Keratinocyte (primary cell): ENCODE measurements at regions not wholly inside any gene's neighbourhood (a gene's known extent, or its start where the extent isn't known, plus 50 kb on each side); places are given as distances from the start of the nearest gene placed in this dataset.

Experiments used
- DNase-seq: peaks from one replicate; pipeline ENCODE4 v3.0.0-alpha.2; 2011; ENCODE audit warnings: low read depth, missing footprints, low spot score
- FAIRE-seq: peaks from 2 replicates; lab custom pipeline; 2011; peaks lifted over from hg19 to GRCh38; lab: Jason Lieb, UNC
- H2AFZ ChIP-seq: 2 replicates; pipeline ENCODE4 v1.6.0; 2012; ENCODE audit warnings: low read length, control low read depth, inconsistent platforms; ENCODE audit not compliant: control insufficient read depth
- H3K27ac ChIP-seq: 2 replicates; pipeline ENCODE4 v1.5.1; 2011; ENCODE audit warnings: low read length; ENCODE audit not compliant: control insufficient read depth, insufficient read depth
- H3K27me3 ChIP-seq: 3 replicates; pipeline ENCODE4 v1.6.0; 2011; ENCODE audit warnings: low read length; ENCODE audit not compliant: control insufficient read depth, insufficient read depth; ENCODE audit errors: extremely low read depth
- H3K36me3 ChIP-seq, 2 experiments: 2 replicates in 1 of 2; 3 replicates in 1 of 2; pipeline ENCODE4 v1.5.1; 2011; ENCODE audit warnings: low read length in 2 of 2, mild to moderate bottlenecking in 1 of 2; ENCODE audit not compliant: control insufficient read depth in 2 of 2, insufficient read depth in 2 of 2; ENCODE audit errors: extremely low read depth in 1 of 2
- H3K4me1 ChIP-seq: 3 replicates; pipeline ENCODE4 v1.5.1; 2011; ENCODE audit warnings: low read length; ENCODE audit not compliant: control insufficient read depth, insufficient read depth; ENCODE audit errors: extremely low read depth
- H3K4me2 ChIP-seq: 3 replicates; pipeline ENCODE4 v1.6.0; 2011; ENCODE audit warnings: low read depth, low read length; ENCODE audit not compliant: control insufficient read depth, insufficient read depth; ENCODE audit errors: extremely low read depth
- H3K4me3 ChIP-seq, 3 experiments: fragments of 200-600 bp in 1 of 3; sonication (generic) in 1 of 3; 2 replicates in 2 of 3; 3 replicates in 1 of 3; pipeline ENCODE4 v1.5.1; 2011 to 2016; ENCODE audit warnings: low read length in 3 of 3, mild to moderate bottlenecking in 3 of 3, control low read depth in 2 of 3, inconsistent platforms in 1 of 3, low read depth in 1 of 3, mixed read lengths in 1 of 3, mixed run types in 1 of 3, moderate library complexity in 1 of 3; ENCODE audit not compliant: control insufficient read depth in 2 of 3, insufficient read depth in 2 of 3; ENCODE audit errors: extremely low read depth in 1 of 3
- H3K79me2 ChIP-seq: 2 replicates; pipeline ENCODE4 v1.6.0; 2012; ENCODE audit warnings: low read length; ENCODE audit not compliant: control insufficient read depth, insufficient read depth
- H3K9ac ChIP-seq: 3 replicates; pipeline ENCODE4 v1.6.0; 2011; ENCODE audit warnings: low read length; ENCODE audit not compliant: control insufficient read depth, insufficient read depth; ENCODE audit errors: extremely low read depth
- H3K9me1 ChIP-seq: 3 replicates; pipeline ENCODE4 v1.6.0; 2011; ENCODE audit warnings: low read length; ENCODE audit not compliant: control insufficient read depth, insufficient read depth; ENCODE audit errors: extremely low read depth
- H3K9me3 ChIP-seq: 2 replicates; pipeline ENCODE4 v1.5.1; 2012; ENCODE audit warnings: low read depth, low read length; ENCODE audit not compliant: control insufficient read depth
- H4K20me1 ChIP-seq: 3 replicates; pipeline ENCODE4 v1.6.0; 2011; ENCODE audit warnings: low read length; ENCODE audit not compliant: control insufficient read depth, insufficient read depth; ENCODE audit errors: extremely low read depth
- CTCF ChIP-seq, 3 experiments: IDR thresholded peaks in 1 of 3; conservative IDR thresholded peaks in 1 of 3; optimal IDR thresholded peaks in 1 of 3; 2 replicates in 2 of 3; 3 replicates in 1 of 3; pipeline versions ENCODE3 to v1.5.1; 2011; ENCODE audit warnings: low read length in 3 of 3, mild to moderate bottlenecking in 3 of 3, moderate library complexity in 2 of 3, control low read depth in 1 of 3, inconsistent platforms in 1 of 3; ENCODE audit not compliant: insufficient read depth in 2 of 3; ENCODE audit errors: extremely low read depth in 1 of 3
- EZH2 ChIP-seq: IDR thresholded peaks from one replicate; pipeline ENCODE4 v1.6.1; 2012; ENCODE audit warnings: inconsistent platforms, mild to moderate bottlenecking, low read length, moderate library complexity
- dilution Hi-C: fragments of 300-500 bp; cut with MboI; formaldehyde crosslinking; loops from one replicate; pipeline ENCODE4 v1.7.0; 2020; ENCODE audit warnings: low sequenced_read_pairs; ENCODE audit not compliant: extremely low pct_ligation_motif_present

DNA sequence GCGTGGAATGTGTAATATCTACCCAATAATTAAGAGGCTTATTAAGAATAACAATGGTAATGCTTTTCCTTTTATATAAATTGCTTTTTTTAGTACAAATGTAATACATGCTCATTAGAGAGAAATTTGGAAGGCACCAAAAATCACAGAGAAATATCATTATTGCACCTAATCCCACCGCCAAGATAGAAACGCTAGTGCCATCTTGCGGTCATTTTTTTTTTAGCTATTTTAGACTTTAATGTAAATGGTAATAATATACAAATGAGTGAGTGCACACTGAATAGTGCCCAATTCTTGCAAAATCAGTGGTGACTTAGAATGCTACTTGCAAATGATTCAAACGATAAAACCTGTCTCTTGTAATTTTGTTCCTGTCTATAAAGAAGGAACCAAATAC, 576.8 kb upstream of the TMEM132C start:
- H3K4me3 ChIP-seq, result no peak overlapping the region
- TF ChIP-seq EZH2, result no peak
- H3K4me1 ChIP-seq, result no peaks in the 10 kb centered on the region
- H3K27ac ChIP-seq, result no peak overlapping the region
- dilution Hi-C loops, result no loop called here
- no peaks in the 10 kb centered on the region for H3K79me2 ChIP-seq
- DNase-seq, result no peak
- H2AFZ ChIP-seq, result no peak overlapping the region
- no peaks in the 10 kb centered on the region for H3K27me3 ChIP-seq
- no peaks in the 10 kb centered on the region for H3K9me3 ChIP-seq
- H4K20me1 ChIP-seq, result no peaks in the 10 kb centered on the region
- no peaks in the 10 kb centered on the region for H3K9me1 ChIP-seq
- no peaks in the 10 kb centered on the region for H3K36me3 ChIP-seq
- no peak for FAIRE-seq
- H3K4me2 ChIP-seq, result no peak overlapping the region
- no peak overlapping the region for H3K9ac ChIP-seq

DNA sequence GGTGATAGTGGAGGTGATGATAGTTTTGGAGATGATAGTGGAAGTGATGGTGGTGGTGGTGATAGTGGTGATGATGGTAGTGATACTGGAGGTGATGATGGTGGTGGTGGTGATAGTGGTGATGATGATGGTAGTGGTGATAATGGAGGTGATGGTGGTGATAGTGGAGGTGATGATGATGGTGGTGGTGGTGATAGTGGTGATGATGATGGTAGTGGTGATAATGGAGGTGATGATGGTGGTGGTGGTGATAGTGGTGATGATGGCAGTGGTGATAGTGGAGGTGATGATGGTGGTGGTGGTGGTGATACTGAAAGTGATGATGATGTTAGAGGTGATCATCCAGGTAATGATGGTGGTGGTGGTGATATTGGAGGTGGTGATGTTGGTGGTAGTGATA, 570.0 kb upstream of the TMEM132C start:
- FAIRE-seq (no peak), DNase-seq (no peak)
- Histone ChIP-seq H4K20me1 (no peaks in the 10 kb centered on the region), H3K4me3 (no peak overlapping the region), H3K27me3 (no peaks in the 10 kb centered on the region), H3K79me2 (no peaks in the 10 kb centered on the region), H3K27ac (no peak overlapping the region), H3K9ac (no peak overlapping the region), H3K4me1 (no peaks in the 10 kb centered on the region), H3K9me3 (peaks cover 9% of the 10 kb centered on the region), H2AFZ (no peak overlapping the region), H3K36me3 (no peaks in the 10 kb centered on the region), H3K9me1 (no peaks in the 10 kb centered on the region), H3K4me2 (no peak overlapping the region)
- dilution Hi-C loops, result no loop called here
- TF ChIP-seq EZH2 (no peak), CTCF (optimal IDR thresholded peaks at IDR 0.05 in 1 of 3, IDR thresholded peaks at IDR 0.05 in 1 of 3, conservative IDR thresholded peaks at IDR 0.05 in 1 of 3; ENCODE audit: extremely low read depth in 1 of 3, insufficient read depth in 2 of 3, low read length in 3 of 3) (no peak)

DNA sequence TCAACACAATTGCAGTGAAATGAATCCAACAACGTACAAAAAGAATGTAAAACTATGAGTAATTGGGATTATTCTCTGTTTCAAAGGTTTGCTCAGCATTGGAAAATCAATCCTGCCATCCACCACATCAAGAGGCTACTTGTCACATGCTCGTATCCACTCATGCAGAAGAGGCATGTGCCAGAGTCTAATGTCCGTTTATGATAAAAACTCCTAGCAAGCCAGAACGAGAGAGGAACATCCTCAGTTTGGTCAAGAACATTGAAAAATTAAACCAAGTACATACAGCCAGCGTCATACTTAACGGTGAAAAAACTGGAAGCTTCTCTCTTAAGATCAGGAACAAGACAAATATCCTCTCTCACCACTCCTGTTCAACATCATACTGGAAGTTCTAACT, 563.9 kb upstream of the TMEM132C start:
- Histone ChIP-seq H3K79me2 (no peaks in the 10 kb centered on the region), H3K4me2 (no peak overlapping the region), H3K27me3 (no peaks in the 10 kb centered on the region), H4K20me1 (no peaks in the 10 kb centered on the region), H3K9me1 (no peaks in the 10 kb centered on the region), H2AFZ (no peak overlapping the region), H3K36me3 (no peaks in the 10 kb centered on the region), H3K9me3 (peaks cover 2% of the 10 kb centered on the region), H3K9ac (no peak overlapping the region), H3K4me3 (no peak overlapping the region), H3K4me1 (no peaks in the 10 kb centered on the region), H3K27ac (no peak overlapping the region)
- dilution Hi-C loops, result no loop called here
- no peak for TF ChIP-seq EZH2
- no peak for TF ChIP-seq CTCF (optimal IDR thresholded peaks at IDR 0.05 in 1 of 3, IDR thresholded peaks at IDR 0.05 in 1 of 3, conservative IDR thresholded peaks at IDR 0.05 in 1 of 3; ENCODE audit: extremely low read depth in 1 of 3, insufficient read depth in 2 of 3, low read length in 3 of 3)
- FAIRE-seq, result no peak
- no peak for DNase-seq
